ENCODE measurements at regions not wholly inside any gene's neighbourhood (a gene's known extent, or its start where the extent isn't known, plus 50 kb on each side); places are given as distances from the start of the nearest gene placed in this dataset.
A peak's percentile ranks its signal among the peaks of the same experiment; 100 is the strongest.

- DNase-seq (ENCODE audit: low read depth, low spot score): peak; percentile 40
Observed at GRCh38 chr5:160508780-160509361, 87.2 kb downstream of the PTTG1 start.

GRCh38 chr5:160511280-160511929 is 89.8 kb downstream of the PTTG1 start:
- no peak for DNase-seq (ENCODE audit: low read depth, low spot score)
